ENCODE measurements at regions not wholly inside any gene's neighbourhood (a gene's known extent, or its start where the extent isn't known, plus 50 kb on each side); places are given as distances from the start of the nearest gene placed in this dataset.

- Histone ChIP-seq H3K9me3 (ENCODE audit: low read length) (no peaks in the 10 kb centered on the region), H3K4me3 (ENCODE audit: low read length) (no peak overlapping the region), H3K79me2 (ENCODE audit: low read length) (no peaks in the 10 kb centered on the region), H3K9ac (ENCODE audit: low read length) (no peak overlapping the region), H3K27ac (ENCODE audit: low read length) (no peak overlapping the region), H3K4me2 (ENCODE audit: low read length) (no peak overlapping the region), H3F3A (ENCODE audit: low read length, unreplicated experiment) (no peaks in the 10 kb centered on the region), H3K27me3 (ENCODE audit: low read length) (no peaks in the 10 kb centered on the region), H3K4me1 (ENCODE audit: insufficient read depth, low read length) (no peaks in the 10 kb centered on the region), H3K36me3 (ENCODE audit: low read depth, low read length) (no peaks in the 10 kb centered on the region), H3K9me2 (replicated peaks; ENCODE audit: low read length) (no peaks in the 10 kb centered on the region), H2AFZ (ENCODE audit: low read length) (no peak overlapping the region), H4K20me1 (ENCODE audit: low read length) (no peaks in the 10 kb centered on the region)
- DNase-seq (no peak), ATAC-seq (no peak)
- POLR2A ChIA-PET (ENCODE audit: unreplicated experiment) = no interaction called here
- CTCF ChIA-PET = no interaction called here
- TF ChIP-seq EZH2 (IDR thresholded peaks at IDR 0.05; ENCODE audit: low read length, unreplicated experiment) (no peak), EZH2phosphoT487 (IDR thresholded peaks at IDR 0.05; ENCODE audit: borderline replicate concordance, low read length) (no peak), CTCF (conservative IDR thresholded peaks at IDR 0.05; ENCODE audit: low read depth, low read length) (no peak)
- BruUV-seq (replicated peaks) = no TSS peak
- intact Hi-C loops (cut with micrococcal nuclease) = no loop called here
Measured at GRCh38 chr4:31784558-31784957, 1064.4 kb downstream of the PCDH7 start.

GRCh38 chr4:31787701-31788100 lies 1067.5 kb downstream of the PCDH7 start:
- intact Hi-C loops (cut with micrococcal nuclease) = no loop called here

GRCh38 chr4:31788676-31789075 lies 1068.5 kb downstream of the PCDH7 start:
- intact Hi-C loops (cut with micrococcal nuclease) = no loop called here
- Histone ChIP-seq H3F3A (ENCODE audit: low read length, unreplicated experiment) (no peaks in the 10 kb centered on the region), H3K36me3 (ENCODE audit: low read depth, low read length) (no peaks in the 10 kb centered on the region), H3K79me2 (ENCODE audit: low read length) (no peaks in the 10 kb centered on the region), H3K9me2 (replicated peaks; ENCODE audit: low read length) (no peaks in the 10 kb centered on the region), H2AFZ (ENCODE audit: low read length) (no peak overlapping the region), H3K27ac (ENCODE audit: low read length) (no peak overlapping the region), H4K20me1 (ENCODE audit: low read length) (no peaks in the 10 kb centered on the region), H3K9me3 (ENCODE audit: low read length) (no peaks in the 10 kb centered on the region), H3K4me1 (ENCODE audit: insufficient read depth, low read length) (no peaks in the 10 kb centered on the region), H3K9ac (ENCODE audit: low read length) (no peak overlapping the region), H3K4me3 (ENCODE audit: low read length) (no peak overlapping the region), H3K4me2 (ENCODE audit: low read length) (no peak overlapping the region), H3K27me3 (ENCODE audit: low read length) (no peaks in the 10 kb centered on the region)
- ChIA-PET CTCF (no interaction called here), POLR2A (ENCODE audit: unreplicated experiment) (no interaction called here)
- DNase-seq = no peak
- no TSS peak for BruUV-seq (replicated peaks)
- TF ChIP-seq EZH2 (IDR thresholded peaks at IDR 0.05; ENCODE audit: low read length, unreplicated experiment) (no peak), EZH2phosphoT487 (IDR thresholded peaks at IDR 0.05; ENCODE audit: borderline replicate concordance, low read length) (no peak), CTCF (conservative IDR thresholded peaks at IDR 0.05; ENCODE audit: low read depth, low read length) (no peak)
- no peak for ATAC-seq

More at GRCh38 chr4:31787701-31788100, 1067.5 kb downstream of the PCDH7 start:
- H4K20me1 ChIP-seq (ENCODE audit: low read length) = no peaks in the 10 kb centered on the region
- H3K9ac ChIP-seq (ENCODE audit: low read length) = no peak overlapping the region
- H2AFZ ChIP-seq (ENCODE audit: low read length) = no peak overlapping the region
- H3K4me1 ChIP-seq (ENCODE audit: insufficient read depth, low read length) = no peaks in the 10 kb centered on the region
- H3K4me3 ChIP-seq (ENCODE audit: low read length) = no peak overlapping the region
- no peaks in the 10 kb centered on the region for H3K27me3 ChIP-seq (ENCODE audit: low read length)
- H3F3A ChIP-seq (ENCODE audit: low read length, unreplicated experiment) = no peaks in the 10 kb centered on the region
- no TSS peak for BruUV-seq (replicated peaks)
- no peaks in the 10 kb centered on the region for H3K79me2 ChIP-seq (ENCODE audit: low read length)
- H3K9me3 ChIP-seq (ENCODE audit: low read length) = no peaks in the 10 kb centered on the region
- H3K36me3 ChIP-seq (ENCODE audit: low read depth, low read length) = no peaks in the 10 kb centered on the region
- ATAC-seq = no peak
- POLR2A ChIA-PET (ENCODE audit: unreplicated experiment) = no interaction called here
- no peak overlapping the region for H3K4me2 ChIP-seq (ENCODE audit: low read length)
- no peaks in the 10 kb centered on the region for H3K9me2 ChIP-seq (replicated peaks; ENCODE audit: low read length)
- TF ChIP-seq CTCF (conservative IDR thresholded peaks at IDR 0.05; ENCODE audit: low read depth, low read length) = no peak
- no peak for TF ChIP-seq EZH2 (IDR thresholded peaks at IDR 0.05; ENCODE audit: low read length, unreplicated experiment)
- TF ChIP-seq EZH2phosphoT487 (IDR thresholded peaks at IDR 0.05; ENCODE audit: borderline replicate concordance, low read length) = no peak
- no peak overlapping the region for H3K27ac ChIP-seq (ENCODE audit: low read length)
- CTCF ChIA-PET = no interaction called here
- DNase-seq = no peak
